ENCODE measurements at regions not wholly inside any gene's neighbourhood (a gene's known extent, or its start where the extent isn't known, plus 50 kb on each side); places are given as distances from the start of the nearest gene placed in this dataset.

- H3K23ac ChIP-seq (ENCODE audit: insufficient read length) = no peak overlapping the region
- no peak overlapping the region for H3K9ac ChIP-seq (replicated peaks in 1 of 4; ENCODE audit: extremely low read depth in 1 of 4, low read depth in 3 of 4, low read length in 3 of 4)
- no peak overlapping the region for H4K5ac ChIP-seq (ENCODE audit: insufficient read length, low read depth, low read length)
- no peak overlapping the region for H3K27ac ChIP-seq (ENCODE audit: low read depth, low read length)
- no peak overlapping the region for H2BK20ac ChIP-seq (ENCODE audit: low read length)
- no peaks in the 10 kb centered on the region for H3K79me2 ChIP-seq (ENCODE audit: control insufficient read depth in 1 of 2, insufficient read depth in 2 of 2, low read length in 2 of 2)
- ChIA-PET CTCF (ENCODE audit: partially characterized antibody) (no interaction called here), POLR2A (ENCODE audit: partially characterized antibody) (no interaction called here)
- no peak overlapping the region for H3K4me3 ChIP-seq (ENCODE audit: extremely low read depth in 1 of 4, insufficient read depth in 2 of 4, low read depth in 3 of 4, low read length in 4 of 4)
- no peak overlapping the region for H2AFZ ChIP-seq (ENCODE audit: low read length)
- H3K56ac ChIP-seq (replicated peaks; ENCODE audit: insufficient read length, low read depth, low read length) = no peak overlapping the region
- H3K36me3 ChIP-seq (ENCODE audit: control insufficient read depth in 2 of 4, insufficient read depth in 4 of 4, low read length in 3 of 4) = no peaks in the 10 kb centered on the region
- H3K27me3 ChIP-seq (replicated peaks in 1 of 4; ENCODE audit: control insufficient read depth in 3 of 4, extremely low read depth in 1 of 4, insufficient read depth in 3 of 4, low read length in 3 of 4) = no peaks in the 10 kb centered on the region
- no peak overlapping the region for H3K4ac ChIP-seq (replicated peaks; ENCODE audit: insufficient read length, low read depth, low read length)
- no peak overlapping the region for H2AK5ac ChIP-seq (ENCODE audit: low read depth, low read length)
- H2BK120ac ChIP-seq (replicated peaks; ENCODE audit: low read depth, low read length) = no peak overlapping the region
- H4K8ac ChIP-seq (ENCODE audit: extremely low read depth, insufficient read depth, low read length) = no peak overlapping the region
- H3K79me1 ChIP-seq (ENCODE audit: low read depth, low read length) = no peaks in the 10 kb centered on the region
- H3K9me3 ChIP-seq (ENCODE audit: insufficient read depth in 2 of 2, low read depth in 1 of 2, low read length in 1 of 2) = no peaks in the 10 kb centered on the region
- H2BK12ac ChIP-seq (ENCODE audit: low read depth, low read length) = no peak overlapping the region
- H3K23me2 ChIP-seq (ENCODE audit: low read depth, low read length) = no peaks in the 10 kb centered on the region
- no peak for TF ChIP-seq YY1 (IDR thresholded peaks at IDR 0.05; ENCODE audit: low read depth, low read length)
- TF ChIP-seq SP2 (IDR thresholded peaks at IDR 0.05; ENCODE audit: low read length) = no peak
- no peak for TF ChIP-seq BCL11A (IDR thresholded peaks at IDR 0.05; ENCODE audit: low read depth in 2 of 2, low read length in 2 of 2)
- no peak for TF ChIP-seq RXRA (IDR thresholded peaks at IDR 0.05; ENCODE audit: insufficient read depth, low read depth, low read length)
- H3K4me2 ChIP-seq (ENCODE audit: insufficient read depth in 1 of 2, low read depth in 2 of 2, low read length in 2 of 2) = no peak overlapping the region
- WGBS, 2 experiments (ENCODE audit: extremely low coverage in 1 of 2, insufficient coverage in 1 of 2, insufficient read length in 1 of 2, insufficient replicate concordance in 2 of 2, low coverage in 1 of 2, low lambda C conversion rate in 2 of 2, missing lambda C conversion rate in 1 of 2) = 81% methylated on average over 1 of the region's 1 CpG; no CpG with 5 or more reads in 1 of the 2 experiments
- DNase-seq (ENCODE audit: low read depth in 1 of 2, low spot score in 2 of 2) = no peak
- no peak for FAIRE-seq
- no peak overlapping the region for H3K14ac ChIP-seq (ENCODE audit: insufficient read length)
- no peak overlapping the region for H2BK5ac ChIP-seq (ENCODE audit: low read depth, low read length)
- H4K91ac ChIP-seq (replicated peaks; ENCODE audit: insufficient read length, low read length) = no peak overlapping the region
- H3K4me1 ChIP-seq (replicated peaks in 1 of 4; ENCODE audit: control insufficient read depth in 3 of 4, insufficient read depth in 4 of 4, low read length in 3 of 4) = peaks cover 0 to 6% (median 2%) of the 10 kb centered on the region in 4 experiments; a peak in 2 of 7 replicates
- no peak overlapping the region for H2BK15ac ChIP-seq (ENCODE audit: low read length)
- no peak overlapping the region for H3K18ac ChIP-seq (ENCODE audit: extremely low read depth, low read length)
- no peaks in the 10 kb centered on the region for H4K20me1 ChIP-seq (replicated peaks in 1 of 2; ENCODE audit: control insufficient read depth in 1 of 2, insufficient read depth in 2 of 2, low read length in 2 of 2)
These were observed 248.2 kb upstream of the VEPH1 start for GRCh38 chr3:157751386-157751785.
